GM13977 (cell line): ENCODE measurements at regions not wholly inside any gene's neighbourhood (a gene's known extent, or its start where the extent isn't known, plus 50 kb on each side); places are given as distances from the start of the nearest gene placed in this dataset.
A peak's percentile ranks its signal among the peaks of the same experiment; 100 is the strongest.
"Not testable (repeated sequence)": the region's sequence is repeated elsewhere in the genome, so short reads cannot be mapped to it uniquely, and the experiment has no call there.

ENCODE experiments used
- DNase-seq: peaks from one replicate; pipeline ENCODE4 v3.0.0; 2012; ENCODE audit warnings: low spot score
- CTCF ChIP-seq: IDR thresholded peaks from 2 replicates; pipeline ENCODE4 v1.5.1; 2012; ENCODE audit warnings: mild to moderate bottlenecking, control low read depth; ENCODE audit not compliant: insufficient read depth; ENCODE audit errors: extremely low read depth, missing control alignments
- in situ Hi-C: fragments of 300-500 bp; cut with MboI; formaldehyde crosslinking; loops from one replicate; pipeline ENCODE4 v1.12.0; 2022; ENCODE audit warnings: low sequenced_read_pairs, low pct_unique_long_range_greater_than_20kb, mixed read lengths, inconsistent platforms; ENCODE audit not compliant: unreplicated experiment

- peak; percentile 27 for DNase-seq
- in situ Hi-C loops, result no loop called here
- TF ChIP-seq CTCF, result no peak
These were observed 72.5 kb upstream of the KCTD7 start for GRCh38 chr7:66556177-66556548.

GRCh38 chr7:66556549-66557213 lies 72.0 kb upstream of the KCTD7 start:
- peak; percentile 37 for DNase-seq
- in situ Hi-C loops, result no loop called here
- TF ChIP-seq CTCF, result no peak

- peak; percentile 88 for DNase-seq
- in situ Hi-C loops, result no loop called here
- TF ChIP-seq CTCF, result peak; percentile 97
These were observed 71.2 kb upstream of the KCTD7 start for GRCh38 chr7:66557214-66558200.

GRCh38 chr7:66558201-66558641 lies 70.5 kb upstream of the KCTD7 start:
- DNase-seq, result no peak
- no peak for TF ChIP-seq CTCF
- in situ Hi-C loops, result no loop called here

GRCh38 chr7:66558660-66559465 lies 69.8 kb upstream of the KCTD7 start:
- in situ Hi-C loops, result no loop called here
- no peak for TF ChIP-seq CTCF
- DNase-seq, result no peak

GRCh38 chr7:66564045-66564444 lies 64.6 kb upstream of the KCTD7 start:
- DNase-seq, result no peak
- TF ChIP-seq CTCF, result no peak
- in situ Hi-C loops, result loop anchor here (10.0 kb wide), 1 partner anchor 211 kb away; no protein-coding TSS in a partner anchor

- DNase-seq, in situ Hi-C loops: not testable (repeated sequence)
These were observed 58.5 kb upstream of the KCTD7 start for GRCh38 chr7:66570179-66570578.
